ENCODE measurements at regions not wholly inside any gene's neighbourhood (a gene's known extent, or its start where the extent isn't known, plus 50 kb on each side); places are given as distances from the start of the nearest gene placed in this dataset.

DNA sequence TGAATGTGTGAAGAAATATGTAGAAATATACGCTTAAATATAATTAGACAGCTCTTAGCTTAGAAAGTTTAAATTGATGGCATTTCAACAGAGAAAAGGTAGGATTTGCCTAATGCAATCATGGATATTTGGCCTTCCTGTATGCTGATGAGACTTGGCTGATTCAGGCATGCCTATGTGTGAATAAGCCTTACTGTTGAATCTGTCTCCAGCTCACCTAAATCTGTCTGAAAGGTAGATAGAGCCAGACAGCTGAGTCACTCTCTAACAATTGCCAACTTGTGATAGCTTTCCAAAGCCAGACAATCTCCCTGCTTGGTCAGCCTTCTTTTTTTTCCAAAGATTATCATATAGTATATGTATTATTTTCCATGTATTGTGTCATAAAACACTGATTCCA, 92.8 kb upstream of the FLRT2 start:
- Histone ChIP-seq H3K4me1 (ENCODE audit: control insufficient read depth, insufficient read depth, low read depth, low read length) (peaks cover 1% of the 10 kb centered on the region), H3K4me2 (ENCODE audit: low read length, poor library complexity, severe bottlenecking) (no peak overlapping the region), H2BK5ac (ENCODE audit: low read depth, low read length, poor library complexity, severe bottlenecking) (no peak overlapping the region), H3K27ac (ENCODE audit: low read length, poor library complexity, severe bottlenecking) (peak overlapping the region; percentile 36), H3K27me3 (ENCODE audit: control insufficient read depth in 1 of 2, insufficient read depth in 1 of 2, low read length in 2 of 2) (no peaks in the 10 kb centered on the region), H3K36me3 (ENCODE audit: control insufficient read depth in 1 of 2, insufficient read depth in 2 of 2, low read depth in 1 of 2, low read length in 2 of 2) (no peaks in the 10 kb centered on the region), H2BK15ac (ENCODE audit: low read depth, poor library complexity, severe bottlenecking) (no peak overlapping the region), H2AFZ (ENCODE audit: low read depth, low read length) (no peak overlapping the region), H3K23ac (ENCODE audit: low read length in 2 of 2) (no peak overlapping the region), H3K4ac (ENCODE audit: low read depth in 1 of 2, low read length in 2 of 2) (no peak overlapping the region), H4K91ac (ENCODE audit: low read length) (no peak overlapping the region), H2AK5ac (ENCODE audit: low read length, severe bottlenecking) (no peak overlapping the region), H3K14ac (ENCODE audit: low read length in 2 of 2) (no peak overlapping the region), H3K79me1 (replicated peaks; ENCODE audit: low read length, poor library complexity, severe bottlenecking) (no peaks in the 10 kb centered on the region), H3K9ac (ENCODE audit: low read length) (no peak overlapping the region), H2BK120ac (ENCODE audit: low read depth, low read length) (no peak overlapping the region), H2BK12ac (ENCODE audit: low read length in 2 of 2) (no peak overlapping the region), H3K4me3 (ENCODE audit: insufficient read depth in 1 of 2, low read depth in 1 of 2, low read length in 2 of 2) (no peak overlapping the region), H4K8ac (ENCODE audit: low read length) (no peak overlapping the region), H3K18ac (ENCODE audit: low read depth in 1 of 2, low read length in 2 of 2) (no peak overlapping the region), H3K9me3 (ENCODE audit: control insufficient read depth, low read length) (no peaks in the 10 kb centered on the region)
- 100% methylated on average over 1 of the region's 1 CpG for WGBS
- no peak for DNase-seq

DNA sequence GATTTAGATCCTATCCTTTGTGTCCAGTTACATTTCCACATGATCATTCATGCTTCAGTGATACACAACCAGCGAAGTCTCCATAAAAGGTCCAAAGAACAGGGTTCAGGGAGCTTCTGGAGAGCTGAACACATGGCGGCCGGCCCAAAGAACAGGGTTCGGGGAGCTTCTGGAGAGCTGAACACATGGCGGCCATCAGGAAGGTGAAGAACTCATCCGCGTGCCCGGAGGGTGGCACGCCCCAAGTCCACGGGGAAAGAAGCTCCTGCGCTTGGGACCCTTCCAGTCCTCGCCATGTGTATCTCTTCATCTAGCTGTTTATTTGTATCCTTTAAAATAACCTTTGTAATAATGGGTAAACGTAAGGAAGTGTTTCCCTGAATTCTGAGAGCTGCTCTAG, 91.9 kb upstream of the FLRT2 start:
- Histone ChIP-seq H3K9me3 (ENCODE audit: control insufficient read depth, low read length) (no peaks in the 10 kb centered on the region), H2BK15ac (ENCODE audit: low read depth, poor library complexity, severe bottlenecking) (no peak overlapping the region), H3K27me3 (ENCODE audit: control insufficient read depth in 1 of 2, insufficient read depth in 1 of 2, low read length in 2 of 2) (no peaks in the 10 kb centered on the region), H2BK5ac (ENCODE audit: low read depth, low read length, poor library complexity, severe bottlenecking) (peak overlapping the region; percentile 21), H2BK120ac (ENCODE audit: low read depth, low read length) (no peak overlapping the region), H3K27ac (ENCODE audit: low read length, poor library complexity, severe bottlenecking) (no peak overlapping the region), H3K4ac (ENCODE audit: low read depth in 1 of 2, low read length in 2 of 2) (no peak overlapping the region), H3K18ac (ENCODE audit: low read depth in 1 of 2, low read length in 2 of 2) (no peak overlapping the region), H3K79me1 (replicated peaks; ENCODE audit: low read length, poor library complexity, severe bottlenecking) (no peaks in the 10 kb centered on the region), H3K9ac (ENCODE audit: low read length) (no peak overlapping the region), H4K91ac (ENCODE audit: low read length) (no peak overlapping the region), H3K23ac (ENCODE audit: low read length in 2 of 2) (no peak overlapping the region), H3K4me1 (ENCODE audit: control insufficient read depth, insufficient read depth, low read depth, low read length) (peaks cover 1% of the 10 kb centered on the region), H4K8ac (ENCODE audit: low read length) (no peak overlapping the region), H3K4me2 (ENCODE audit: low read length, poor library complexity, severe bottlenecking) (no peak overlapping the region), H3K4me3 (ENCODE audit: insufficient read depth in 1 of 2, low read depth in 1 of 2, low read length in 2 of 2) (peak overlapping the region in 1 of 2 experiments; percentile 11), H2AFZ (ENCODE audit: low read depth, low read length) (no peak overlapping the region), H3K36me3 (ENCODE audit: control insufficient read depth in 1 of 2, insufficient read depth in 2 of 2, low read depth in 1 of 2, low read length in 2 of 2) (no peaks in the 10 kb centered on the region), H2BK12ac (ENCODE audit: low read length in 2 of 2) (no peak overlapping the region), H2AK5ac (ENCODE audit: low read length, severe bottlenecking) (peak overlapping the region; percentile 18), H3K14ac (ENCODE audit: low read length in 2 of 2) (no peak overlapping the region)
- 97% methylated on average over 10 of the region's 13 CpGs for WGBS
- DNase-seq: no peak

DNA sequence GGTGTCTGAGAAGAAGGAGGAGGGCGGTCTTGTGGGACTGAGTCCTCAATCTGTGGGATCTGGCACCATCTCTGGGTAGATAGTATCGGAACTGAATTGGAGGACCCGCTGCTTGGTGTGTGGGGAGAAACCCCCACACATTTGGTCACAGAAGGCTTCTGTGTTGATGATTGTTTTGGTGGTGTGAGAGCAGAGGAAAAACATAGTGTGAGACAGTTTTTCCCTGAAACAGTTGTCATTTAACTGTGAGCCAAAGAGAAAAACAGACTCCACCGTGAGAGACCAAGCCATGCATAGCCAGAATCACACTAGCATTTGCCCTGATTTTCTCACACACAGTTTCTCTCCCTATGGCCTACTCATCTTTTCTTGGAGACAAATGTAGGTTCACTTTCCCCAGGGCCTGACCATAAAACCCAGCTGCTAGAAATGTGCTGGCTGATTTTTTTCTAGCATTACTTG, 91.4 kb upstream of the FLRT2 start:
- no peaks in the 10 kb centered on the region for H3K36me3 ChIP-seq (ENCODE audit: control insufficient read depth in 1 of 2, insufficient read depth in 2 of 2, low read depth in 1 of 2, low read length in 2 of 2)
- H3K79me1 ChIP-seq (replicated peaks; ENCODE audit: low read length, poor library complexity, severe bottlenecking): no peaks in the 10 kb centered on the region
- H2AK5ac ChIP-seq (ENCODE audit: low read length, severe bottlenecking): peak overlapping the region; percentile 18
- H2BK15ac ChIP-seq (ENCODE audit: low read depth, poor library complexity, severe bottlenecking): no peak overlapping the region
- no peaks in the 10 kb centered on the region for H3K9me3 ChIP-seq (ENCODE audit: control insufficient read depth, low read length)
- peak overlapping the region in 1 of 2 experiments; percentile 11 for H3K4me3 ChIP-seq (ENCODE audit: insufficient read depth in 1 of 2, low read depth in 1 of 2, low read length in 2 of 2)
- no peak overlapping the region for H3K23ac ChIP-seq (ENCODE audit: low read length in 2 of 2)
- no peak overlapping the region for H3K9ac ChIP-seq (ENCODE audit: low read length)
- H2BK12ac ChIP-seq (ENCODE audit: low read length in 2 of 2): no peak overlapping the region
- peak overlapping the region; percentile 21 for H2BK5ac ChIP-seq (ENCODE audit: low read depth, low read length, poor library complexity, severe bottlenecking)
- H3K14ac ChIP-seq (ENCODE audit: low read length in 2 of 2): no peak overlapping the region
- no peak overlapping the region for H3K4me2 ChIP-seq (ENCODE audit: low read length, poor library complexity, severe bottlenecking)
- H3K18ac ChIP-seq (ENCODE audit: low read depth in 1 of 2, low read length in 2 of 2): no peak overlapping the region
- peaks cover 1% of the 10 kb centered on the region for H3K4me1 ChIP-seq (ENCODE audit: control insufficient read depth, insufficient read depth, low read depth, low read length)
- DNase-seq: no peak
- H4K91ac ChIP-seq (ENCODE audit: low read length): no peak overlapping the region
- peak overlapping the region; percentile 60 for H3K27ac ChIP-seq (ENCODE audit: low read length, poor library complexity, severe bottlenecking)
- no peak overlapping the region for H2AFZ ChIP-seq (ENCODE audit: low read depth, low read length)
- H3K27me3 ChIP-seq (ENCODE audit: control insufficient read depth in 1 of 2, insufficient read depth in 1 of 2, low read length in 2 of 2): no peaks in the 10 kb centered on the region
- 91% methylated on average over 4 of the region's 4 CpGs for WGBS
- no peak overlapping the region for H3K4ac ChIP-seq (ENCODE audit: low read depth in 1 of 2, low read length in 2 of 2)
- no peak overlapping the region for H4K8ac ChIP-seq (ENCODE audit: low read length)
- no peak overlapping the region for H2BK120ac ChIP-seq (ENCODE audit: low read depth, low read length)

DNA sequence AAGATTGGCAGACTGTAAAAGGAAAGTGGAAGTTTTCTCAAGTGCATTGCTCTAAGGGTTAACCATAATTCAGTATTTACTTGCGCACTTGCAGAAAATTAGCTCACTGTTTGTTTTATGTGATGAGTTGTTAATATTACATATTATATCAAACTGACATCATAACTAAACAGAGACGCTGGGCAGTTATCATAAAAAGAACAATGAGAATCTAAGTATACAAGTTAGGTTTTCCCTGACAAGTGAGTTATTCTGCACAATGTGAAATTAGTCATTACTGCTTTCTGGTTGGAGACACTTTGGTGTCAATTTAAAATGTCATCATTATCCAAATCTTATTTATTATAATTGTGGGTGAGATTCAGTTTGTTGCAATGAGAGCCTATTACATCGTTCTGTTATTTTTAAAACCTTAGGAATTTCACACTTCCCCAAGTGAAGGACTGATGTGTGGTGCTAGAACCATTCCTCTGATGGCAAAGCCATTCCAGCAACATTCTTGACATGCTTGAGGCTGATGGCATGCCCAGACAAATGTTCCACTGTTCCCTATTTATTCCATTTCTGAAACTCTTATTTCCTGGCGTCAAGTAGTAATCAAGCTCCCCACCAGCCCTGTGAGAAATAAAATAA, 90.1 kb upstream of the FLRT2 start:
- Histone ChIP-seq H3K27me3 (ENCODE audit: control insufficient read depth in 1 of 2, insufficient read depth in 1 of 2, low read length in 2 of 2) (no peaks in the 10 kb centered on the region), H2BK120ac (ENCODE audit: low read depth, low read length) (no peak overlapping the region), H3K14ac (ENCODE audit: low read length in 2 of 2) (no peak overlapping the region), H3K18ac (ENCODE audit: low read depth in 1 of 2, low read length in 2 of 2) (no peak overlapping the region), H2BK12ac (ENCODE audit: low read length in 2 of 2) (no peak overlapping the region), H2BK15ac (ENCODE audit: low read depth, poor library complexity, severe bottlenecking) (no peak overlapping the region), H3K79me1 (replicated peaks; ENCODE audit: low read length, poor library complexity, severe bottlenecking) (no peaks in the 10 kb centered on the region), H2BK5ac (ENCODE audit: low read depth, low read length, poor library complexity, severe bottlenecking) (no peak overlapping the region), H3K4me3 (ENCODE audit: insufficient read depth in 1 of 2, low read depth in 1 of 2, low read length in 2 of 2) (no peak overlapping the region), H3K4me2 (ENCODE audit: low read length, poor library complexity, severe bottlenecking) (no peak overlapping the region), H3K23ac (ENCODE audit: low read length in 2 of 2) (no peak overlapping the region), H2AFZ (ENCODE audit: low read depth, low read length) (no peak overlapping the region), H3K9ac (ENCODE audit: low read length) (no peak overlapping the region), H4K8ac (ENCODE audit: low read length) (no peak overlapping the region), H3K4me1 (ENCODE audit: control insufficient read depth, insufficient read depth, low read depth, low read length) (peaks cover 3% of the 10 kb centered on the region), H3K4ac (ENCODE audit: low read depth in 1 of 2, low read length in 2 of 2) (no peak overlapping the region), H3K27ac (ENCODE audit: low read length, poor library complexity, severe bottlenecking) (peak overlapping the region; percentile 99), H3K9me3 (ENCODE audit: control insufficient read depth, low read length) (no peaks in the 10 kb centered on the region), H4K91ac (ENCODE audit: low read length) (no peak overlapping the region), H3K36me3 (ENCODE audit: control insufficient read depth in 1 of 2, insufficient read depth in 2 of 2, low read depth in 1 of 2, low read length in 2 of 2) (no peaks in the 10 kb centered on the region), H2AK5ac (ENCODE audit: low read length, severe bottlenecking) (no peak overlapping the region)
- WGBS: 6% methylated on average over 1 of the region's 4 CpGs
- no peak for DNase-seq
